ENCODE measurements at regions not wholly inside any gene's neighbourhood (a gene's known extent, or its start where the extent isn't known, plus 50 kb on each side); places are given as distances from the start of the nearest gene placed in this dataset.

DNA sequence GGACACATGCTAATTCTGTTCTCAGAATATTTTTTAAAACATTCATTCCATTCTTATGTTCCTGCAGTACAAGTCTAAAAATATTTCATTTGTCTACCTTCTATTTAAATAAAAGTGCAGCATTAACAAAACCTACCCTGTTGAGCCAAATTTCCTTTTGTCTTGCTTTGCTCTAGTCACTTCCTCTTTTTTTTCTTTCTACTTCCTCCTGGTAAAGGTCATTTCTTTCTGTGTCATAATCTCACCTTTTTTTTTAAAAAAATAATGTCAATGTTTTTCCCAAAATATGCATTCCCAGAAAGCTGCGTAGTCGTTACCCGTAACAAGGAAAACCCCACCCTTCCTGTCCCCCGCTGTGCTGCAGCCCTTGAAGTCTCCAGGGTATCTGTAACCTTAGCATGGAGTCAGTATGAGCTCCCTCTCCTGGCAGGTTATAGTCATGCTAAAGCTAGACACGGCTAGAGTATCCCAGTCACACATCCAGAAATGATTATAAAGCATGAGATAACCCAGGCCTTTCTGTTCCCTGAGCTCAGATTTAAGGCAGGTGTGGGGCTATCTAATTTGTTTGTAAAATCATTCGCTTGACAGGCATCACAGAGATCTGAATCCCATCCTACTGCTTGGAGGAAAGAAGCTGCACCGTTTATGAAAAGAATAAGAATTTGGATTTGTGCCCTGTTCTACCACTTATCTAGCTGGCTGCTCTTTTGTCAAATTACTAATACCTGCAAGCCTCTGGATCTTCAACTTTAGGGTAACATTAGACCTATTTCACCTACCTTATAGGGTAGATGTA lies 51.1 kb upstream of the EED start:
- peak; percentile 50 for DNase-seq (ENCODE audit: low spot score)

- no peak for DNase-seq (ENCODE audit: low spot score)
Observed at GRCh38 chr11:86192519-86193257, 51.9 kb upstream of the EED start.

GRCh38 chr11:86191874-86192273 lies 52.7 kb upstream of the EED start:
- no peak for DNase-seq (ENCODE audit: low spot score)

DNA sequence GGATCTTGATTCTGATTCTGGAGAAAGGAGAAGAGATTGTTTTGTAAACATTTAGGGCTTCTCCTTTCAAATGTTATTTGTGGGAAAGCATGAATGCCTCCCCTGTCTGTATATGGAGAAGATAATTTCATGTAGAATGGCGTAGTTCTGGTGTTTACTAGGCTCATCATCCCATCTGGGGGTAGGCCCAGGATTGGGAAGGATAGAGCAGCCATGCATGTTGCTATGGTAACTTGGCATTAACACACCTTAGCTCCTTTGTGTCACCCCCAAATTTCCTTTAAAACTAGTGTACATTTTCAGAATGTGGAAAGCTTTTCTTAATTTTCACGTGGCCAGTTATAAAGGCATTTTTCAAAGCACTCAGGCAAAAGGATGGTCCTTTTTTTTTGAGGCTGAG lies 57.5 kb upstream of the EED start:
- DNase-seq (ENCODE audit: low spot score) = no peak

DNA sequence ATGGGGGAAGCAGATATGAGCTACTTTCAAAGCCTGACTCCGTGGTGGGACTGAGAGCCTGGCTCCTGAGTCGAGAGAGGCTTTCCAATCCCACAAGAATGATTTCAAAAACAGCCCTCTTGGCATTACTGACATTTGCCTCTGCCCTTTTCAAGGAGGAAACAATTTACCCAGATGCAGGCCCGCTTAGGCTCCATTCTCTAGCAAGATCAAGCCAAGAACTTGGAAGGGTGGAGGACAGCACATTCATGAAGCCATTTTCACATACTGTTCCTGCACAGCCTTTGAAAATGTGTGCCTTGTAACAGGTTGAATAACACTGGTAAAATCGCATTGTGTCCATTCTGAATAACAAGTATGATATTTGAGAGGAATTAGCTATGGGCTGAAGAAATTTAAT lies 58.2 kb upstream of the EED start:
- DNase-seq (ENCODE audit: low spot score) = no peak

- no peak for DNase-seq (ENCODE audit: low spot score)
Observed at GRCh38 chr11:86185381-86185750, 59.2 kb upstream of the EED start.

- peak; percentile 15 for DNase-seq (ENCODE audit: low spot score)
Observed at GRCh38 chr11:86184728-86185380, 59.7 kb upstream of the EED start.

DNA sequence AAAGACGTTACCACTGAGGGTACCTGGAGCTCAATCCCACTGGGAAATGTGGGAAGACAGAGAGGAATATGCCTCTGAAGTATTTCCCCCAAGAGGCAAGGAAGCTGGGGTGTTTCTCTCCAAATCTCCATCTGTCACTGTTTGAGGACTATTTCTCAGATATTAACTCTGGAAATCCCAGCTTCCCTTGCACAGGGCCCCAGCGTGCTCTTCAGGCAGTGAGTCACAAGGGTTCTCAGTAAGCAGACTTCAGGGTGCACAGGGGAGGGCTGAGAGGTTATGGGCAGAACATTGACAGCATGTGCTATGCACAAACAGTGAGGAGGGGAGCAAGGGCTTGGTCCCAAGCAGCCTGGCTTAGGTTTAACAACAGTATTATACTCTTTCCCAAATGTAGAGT lies 60.9 kb upstream of the EED start:
- DNase-seq (ENCODE audit: low spot score) = no peak

DNA sequence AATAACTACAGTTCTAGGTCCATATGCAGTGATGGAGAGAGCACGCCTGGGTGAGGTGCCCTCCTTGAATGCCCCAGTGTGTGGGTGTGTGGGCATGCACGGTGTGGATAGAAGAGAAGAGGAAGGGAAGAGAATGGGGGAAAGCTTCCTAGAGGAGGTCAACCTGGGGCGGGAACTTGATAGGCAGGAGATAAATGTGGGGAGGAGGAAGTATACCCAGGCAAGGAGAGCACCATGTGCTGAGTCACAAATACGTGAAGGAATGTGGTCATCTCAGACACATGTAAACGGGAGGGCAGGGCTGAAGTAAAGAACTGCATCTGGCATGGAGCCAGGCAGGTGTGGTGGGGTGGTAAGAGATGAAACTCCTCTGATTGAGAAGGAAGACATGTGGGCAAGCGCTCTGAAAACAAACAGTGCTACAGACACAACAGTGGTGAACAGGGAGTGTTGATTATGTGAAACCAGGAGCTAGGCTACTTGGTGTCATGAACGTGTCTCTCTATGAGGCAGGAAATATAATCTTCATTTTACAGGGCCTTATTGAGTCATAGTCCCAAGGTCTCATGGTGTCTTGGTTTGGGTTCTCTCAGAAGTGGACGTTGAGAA lies 61.5 kb upstream of the EED start:
- no peak for DNase-seq (ENCODE audit: low spot score)

- DNase-seq (ENCODE audit: low spot score) = no peak
Observed at GRCh38 chr11:86181379-86181778, 63.2 kb upstream of the EED start.

GRCh38 chr11:86180851-86181250 lies 63.7 kb upstream of the EED start:
- DNase-seq (ENCODE audit: low spot score) = no peak

DNA sequence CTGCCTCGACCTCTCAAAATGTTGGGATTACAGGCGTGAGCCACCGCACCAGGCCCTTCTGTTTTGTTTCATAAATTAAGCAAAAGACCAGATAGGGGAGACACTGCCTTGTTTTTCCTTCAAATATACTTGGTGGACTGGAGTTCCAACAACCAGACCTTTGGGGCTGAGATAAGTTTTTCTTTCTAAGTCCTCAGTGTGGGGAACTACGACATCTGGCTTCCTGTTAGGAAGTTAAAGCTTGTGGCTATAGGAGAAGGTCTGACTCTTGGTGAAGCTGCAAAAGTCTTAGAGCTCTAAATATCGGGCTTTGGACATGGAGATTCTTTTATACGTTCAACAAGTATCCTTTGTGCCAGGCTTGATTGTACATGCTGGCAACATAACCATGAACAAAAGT lies 64.1 kb upstream of the EED start:
- no peak for DNase-seq (ENCODE audit: low spot score)

- no peak for DNase-seq (ENCODE audit: low spot score)
Observed at GRCh38 chr11:86179646-86180064, 64.9 kb upstream of the EED start.

GRCh38 chr11:86177302-86177701 lies 67.3 kb upstream of the EED start:
- no peak for DNase-seq (ENCODE audit: low spot score)

- DNase-seq (ENCODE audit: low spot score) = no peak
Observed at GRCh38 chr11:86176165-86176884, 68.2 kb upstream of the EED start.

DNA sequence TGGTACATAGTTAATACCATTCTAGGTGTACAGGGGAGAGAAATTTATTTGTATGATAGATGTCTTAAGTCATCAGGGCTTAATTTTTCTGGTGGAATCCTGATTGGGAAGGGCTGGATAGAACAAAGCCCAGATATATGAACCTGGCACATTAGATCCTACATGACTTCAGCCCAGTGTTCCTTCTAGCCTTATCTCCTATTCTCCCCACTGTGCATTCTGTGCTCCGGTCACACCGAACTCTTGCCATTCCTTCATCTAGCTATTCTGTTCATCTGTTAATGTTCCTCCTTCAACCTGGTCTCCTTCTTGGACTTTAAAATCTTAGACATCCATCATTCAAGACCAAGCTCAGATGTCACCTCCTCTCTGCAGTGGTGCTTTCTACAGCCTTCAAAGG lies 68.9 kb upstream of the EED start:
- no peak for DNase-seq (ENCODE audit: low spot score)

DNA sequence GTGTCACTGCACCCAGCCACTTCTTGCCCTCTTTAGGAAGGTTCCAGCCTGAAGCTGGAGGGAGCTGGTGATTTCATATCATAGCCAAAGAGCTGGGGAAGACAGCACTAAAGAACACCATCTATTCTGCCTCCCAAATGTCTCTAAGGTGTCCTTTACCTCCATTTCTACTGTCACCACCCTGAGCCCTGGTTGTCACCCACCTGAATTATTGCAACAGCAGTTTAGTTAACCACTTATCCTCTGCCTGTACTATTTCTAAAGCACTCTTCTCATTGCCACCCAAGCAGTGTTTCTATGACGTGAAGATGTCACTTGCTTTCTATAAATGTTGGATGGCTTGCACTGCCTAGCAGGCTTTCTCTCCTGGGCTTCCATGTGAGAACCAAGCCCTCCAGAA lies 69.4 kb upstream of the EED start:
- DNase-seq (ENCODE audit: low spot score) = no peak

- DNase-seq (ENCODE audit: low spot score) = no peak
Observed at GRCh38 chr11:86174101-86175046, 70.2 kb upstream of the EED start.

DNA sequence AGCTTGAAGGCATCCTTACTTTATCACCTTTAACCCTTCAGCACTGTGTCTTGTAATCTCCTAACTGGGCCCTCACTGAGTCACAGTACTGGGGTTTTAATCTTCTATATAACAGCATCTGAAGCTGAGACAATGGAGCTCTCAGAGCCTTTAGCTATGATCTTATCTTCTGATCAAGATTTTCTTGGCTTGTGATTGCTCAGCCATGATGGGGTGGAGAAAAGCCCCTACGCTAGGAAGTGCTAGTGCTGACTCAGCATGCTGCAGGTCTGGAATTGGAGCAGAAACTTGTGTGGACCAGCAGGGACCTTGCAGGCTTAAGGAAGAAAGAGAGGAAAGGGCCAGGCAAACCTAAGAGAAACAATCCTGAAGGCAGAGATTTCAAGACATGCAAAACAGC lies 71.7 kb upstream of the EED start:
- DNase-seq (ENCODE audit: low spot score) = no peak

DNA sequence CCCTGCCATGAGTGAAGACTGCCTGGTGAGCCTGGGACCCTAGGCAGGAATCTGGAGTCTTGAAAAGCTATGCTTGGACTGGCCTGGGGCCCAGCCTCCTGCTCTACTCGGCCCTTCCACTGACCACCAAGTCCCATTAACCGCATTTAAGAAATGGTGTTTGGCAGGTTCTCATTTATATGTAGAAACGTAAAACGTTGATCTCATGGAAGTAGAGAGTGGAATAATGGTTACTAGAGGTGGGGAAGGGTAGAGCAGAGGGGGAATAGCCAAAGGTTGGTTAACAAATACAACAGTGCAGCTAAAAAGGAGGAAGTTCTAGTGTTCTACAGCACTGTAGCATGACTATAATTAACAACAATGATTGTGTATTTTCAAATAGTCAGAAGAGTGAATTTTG lies 72.9 kb upstream of the EED start:
- no peak for DNase-seq (ENCODE audit: low spot score)

Measured in cerebellar cortex (tissue), 1 donor.